ENCODE measurements at regions not wholly inside any gene's neighbourhood (a gene's known extent, or its start where the extent isn't known, plus 50 kb on each side); places are given as distances from the start of the nearest gene placed in this dataset.
"Not testable (repeated sequence)": the region's sequence is repeated elsewhere in the genome, so short reads cannot be mapped to it uniquely, and the experiment has no call there.

DNA sequence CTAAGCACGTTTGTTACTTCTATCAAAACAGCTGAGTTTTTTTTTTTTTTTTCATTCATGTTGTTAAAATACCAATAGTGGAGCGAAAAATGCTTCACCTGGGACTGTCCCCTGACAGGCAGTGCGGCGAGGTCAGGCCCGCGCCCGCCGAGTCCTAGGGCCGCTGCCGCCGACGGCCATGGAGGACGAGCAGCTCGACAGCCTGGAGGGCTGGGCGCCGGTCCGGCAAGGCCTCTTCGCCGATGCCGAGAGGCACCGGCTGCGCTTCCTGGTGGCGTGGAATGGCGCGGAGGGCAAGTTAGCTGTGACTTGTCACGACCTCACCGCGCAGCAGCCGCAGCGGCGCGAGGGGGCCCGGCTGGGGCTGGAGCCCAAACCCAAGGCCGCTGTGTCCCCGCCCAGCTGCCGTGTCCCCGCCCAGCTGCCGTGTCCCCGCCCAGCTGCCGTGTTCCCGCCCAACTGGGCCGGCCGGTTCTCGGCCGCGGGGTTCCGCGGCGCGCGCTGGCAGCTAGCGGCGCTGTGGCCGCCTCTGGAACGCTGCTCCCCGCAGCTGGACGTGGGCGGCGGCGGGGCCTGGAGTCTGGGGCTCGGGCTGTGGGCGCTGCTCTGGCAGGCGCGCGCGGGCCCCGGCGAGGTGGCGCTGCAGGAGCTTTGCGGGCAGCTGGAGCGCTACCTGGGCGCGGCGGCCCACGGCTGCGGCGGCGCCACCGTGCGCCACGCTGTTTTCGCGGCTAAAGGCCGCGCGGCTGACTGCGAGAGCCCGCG, 56.7 kb upstream of the GOLGA8R start:
- H3K4me1 Mint-ChIP-seq; H3K27ac Mint-ChIP-seq; H3K4me1 ChIP-seq (ENCODE audit: insufficient read depth, low read length); H3K4me3 Mint-ChIP-seq; H3K9me3 Mint-ChIP-seq; CTCF ChIA-PET; H3K27me3 ChIP-seq (ENCODE audit: insufficient read depth, low read length, poor library complexity, severe bottlenecking); H3K4me3 ChIP-seq (ENCODE audit: low read length); H3K36me3 Mint-ChIP-seq; POLR2A ChIA-PET; H3K27me3 Mint-ChIP-seq; H3K9me3 ChIP-seq (ENCODE audit: low read length); H3K27ac ChIP-seq (ENCODE audit: low read depth, low read length); H3K36me3 ChIP-seq (ENCODE audit: insufficient read depth, low read length): not testable (repeated sequence)
- DNase-seq, result peak; percentile 41 to 72 (median 62)

DNA sequence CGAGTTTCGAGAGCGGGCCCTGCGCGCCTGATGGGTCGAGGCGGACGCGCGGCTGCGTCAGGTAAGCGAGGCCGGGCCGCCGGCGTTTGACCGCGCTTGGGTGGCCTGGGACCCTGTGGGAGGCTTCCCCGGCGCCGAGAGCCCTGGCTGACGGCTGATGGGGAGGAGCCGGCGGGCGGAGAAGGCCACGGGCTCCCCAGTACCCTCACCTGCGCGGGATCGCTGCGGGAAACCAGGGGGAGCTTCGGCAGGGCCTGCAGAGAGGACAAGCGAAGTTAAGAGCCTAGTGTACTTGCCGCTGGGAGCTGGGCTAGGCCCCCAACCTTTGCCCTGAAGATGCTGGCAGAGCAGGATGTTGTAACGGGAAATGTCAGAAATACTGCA, 57.3 kb upstream of the GOLGA8R start:
- H3K27me3 Mint-ChIP-seq; H3K27me3 ChIP-seq (ENCODE audit: insufficient read depth, low read length, poor library complexity, severe bottlenecking); H3K27ac Mint-ChIP-seq; DNase-seq; H3K9me3 ChIP-seq (ENCODE audit: low read length); CTCF ChIA-PET; H3K4me1 ChIP-seq (ENCODE audit: insufficient read depth, low read length); H3K4me1 Mint-ChIP-seq; POLR2A ChIA-PET; H3K4me3 Mint-ChIP-seq; H3K36me3 Mint-ChIP-seq; H3K27ac ChIP-seq (ENCODE audit: low read depth, low read length); H3K9me3 Mint-ChIP-seq; H3K36me3 ChIP-seq (ENCODE audit: insufficient read depth, low read length); H3K4me3 ChIP-seq (ENCODE audit: low read length): not testable (repeated sequence)

DNA sequence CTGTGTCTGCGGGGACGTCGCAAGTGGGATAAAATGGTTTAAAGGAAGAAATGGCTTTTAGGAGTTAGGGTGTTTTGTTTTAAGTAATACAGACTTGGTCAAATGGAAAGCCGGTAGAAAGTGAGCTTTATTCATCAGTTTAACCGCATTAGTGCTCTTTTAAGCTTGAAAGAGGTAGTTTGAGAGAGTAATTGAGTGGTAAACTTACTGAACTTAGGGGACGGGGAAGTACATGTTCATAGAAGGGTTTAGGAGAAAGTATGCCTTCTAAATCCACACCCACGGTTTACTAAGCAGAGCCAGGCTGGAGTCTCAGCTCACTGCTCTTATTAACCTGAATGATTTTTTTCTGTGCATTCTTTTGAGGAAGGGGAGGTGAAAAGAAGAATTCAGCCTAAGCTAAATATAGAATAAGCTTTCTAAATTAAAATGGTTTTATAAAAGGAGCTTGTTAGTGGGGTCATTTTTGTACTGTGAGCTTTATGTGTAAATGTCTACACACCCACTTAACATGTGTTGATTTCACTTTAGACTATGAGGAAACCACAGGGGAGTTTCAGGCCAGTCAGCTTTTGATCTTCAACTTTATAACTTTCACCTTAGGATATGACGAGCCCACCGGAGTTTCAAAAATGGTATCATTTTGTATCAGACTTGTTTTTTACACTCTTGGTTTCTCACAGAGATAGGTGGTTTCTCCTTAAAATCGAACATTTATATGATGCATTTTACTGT, 57.9 kb upstream of the GOLGA8R start:
- H3K4me1 Mint-ChIP-seq, H3K9me3 Mint-ChIP-seq: not testable (repeated sequence)

DNA sequence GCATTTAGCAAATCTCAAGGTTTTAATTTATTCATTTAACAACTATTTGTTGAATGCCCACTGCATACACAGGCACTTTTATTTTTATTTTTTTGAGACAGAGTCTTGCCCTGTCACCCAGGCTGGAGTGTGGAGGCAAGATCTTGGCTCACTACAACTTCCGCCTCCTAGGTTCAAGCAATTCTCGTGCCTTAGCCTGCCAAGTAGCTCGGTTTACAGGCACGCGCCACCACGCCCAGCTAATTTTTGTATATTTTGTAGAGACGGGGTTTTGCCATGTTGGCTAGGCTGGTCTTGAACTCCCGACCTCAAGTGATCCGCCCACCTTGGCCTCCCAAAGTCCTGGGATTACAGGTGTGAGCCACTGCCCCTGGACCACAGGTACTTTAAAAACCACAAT, 67.0 kb upstream of the GOLGA8Q start:
- H3K36me3 ChIP-seq (ENCODE audit: insufficient read depth, low read length); CTCF ChIA-PET; H3K27me3 Mint-ChIP-seq; H3K9me3 Mint-ChIP-seq; H3K4me3 Mint-ChIP-seq; H3K4me1 Mint-ChIP-seq; H3K4me1 ChIP-seq (ENCODE audit: insufficient read depth, low read length); H3K27ac ChIP-seq (ENCODE audit: low read depth, low read length); POLR2A ChIA-PET; H3K27me3 ChIP-seq (ENCODE audit: insufficient read depth, low read length, poor library complexity, severe bottlenecking); DNase-seq; H3K4me3 ChIP-seq (ENCODE audit: low read length); H3K27ac Mint-ChIP-seq; H3K9me3 ChIP-seq (ENCODE audit: low read length): not testable (repeated sequence)
- H3K36me3 Mint-ChIP-seq, result peaks cover 0 to 29% (median 4%) of the 10 kb centered on the region in 3 donors

More for the DNA sequence above, 57.9 kb upstream of the GOLGA8R start:
- H3K4me3 ChIP-seq (ENCODE audit: low read length); CTCF ChIA-PET; H3K9me3 ChIP-seq (ENCODE audit: low read length); POLR2A ChIA-PET; H3K27ac Mint-ChIP-seq; H3K27ac ChIP-seq (ENCODE audit: low read depth, low read length); H3K27me3 ChIP-seq (ENCODE audit: insufficient read depth, low read length, poor library complexity, severe bottlenecking); H3K27me3 Mint-ChIP-seq; H3K4me1 ChIP-seq (ENCODE audit: insufficient read depth, low read length); H3K36me3 ChIP-seq (ENCODE audit: insufficient read depth, low read length); H3K4me3 Mint-ChIP-seq; DNase-seq; H3K36me3 Mint-ChIP-seq: not testable (repeated sequence)

DNA sequence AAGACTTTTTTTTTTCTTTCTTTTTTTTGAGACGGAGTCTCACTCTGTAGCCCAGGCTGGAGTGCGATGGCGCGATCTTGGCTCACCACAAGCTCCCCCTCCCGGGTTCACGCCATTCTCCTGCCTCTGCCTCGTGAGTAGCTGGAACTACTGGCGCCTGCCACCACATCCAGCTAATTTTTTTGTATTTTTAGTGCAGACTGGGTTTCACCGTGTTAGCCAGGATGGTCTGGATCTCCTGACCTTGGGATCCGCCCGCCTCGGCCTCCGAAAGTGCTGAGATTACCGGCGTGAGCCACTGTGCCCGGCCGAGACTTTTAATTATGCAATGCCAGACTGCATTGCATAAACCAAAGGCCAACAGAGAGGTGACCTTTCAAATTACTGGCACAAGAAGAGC, 62.6 kb upstream of the GOLGA8Q start:
- H3K27ac ChIP-seq (ENCODE audit: low read depth, low read length); H3K27me3 ChIP-seq (ENCODE audit: insufficient read depth, low read length, poor library complexity, severe bottlenecking); H3K9me3 Mint-ChIP-seq; H3K27me3 Mint-ChIP-seq; DNase-seq; H3K4me1 Mint-ChIP-seq; H3K9me3 ChIP-seq (ENCODE audit: low read length); H3K27ac Mint-ChIP-seq; H3K36me3 ChIP-seq (ENCODE audit: insufficient read depth, low read length); H3K4me1 ChIP-seq (ENCODE audit: insufficient read depth, low read length); H3K4me3 Mint-ChIP-seq; POLR2A ChIA-PET; H3K4me3 ChIP-seq (ENCODE audit: low read length); CTCF ChIA-PET: not testable (repeated sequence)
- H3K36me3 Mint-ChIP-seq, result peaks cover 0 to 28% (median 4%) of the 10 kb centered on the region in 3 donors

DNA sequence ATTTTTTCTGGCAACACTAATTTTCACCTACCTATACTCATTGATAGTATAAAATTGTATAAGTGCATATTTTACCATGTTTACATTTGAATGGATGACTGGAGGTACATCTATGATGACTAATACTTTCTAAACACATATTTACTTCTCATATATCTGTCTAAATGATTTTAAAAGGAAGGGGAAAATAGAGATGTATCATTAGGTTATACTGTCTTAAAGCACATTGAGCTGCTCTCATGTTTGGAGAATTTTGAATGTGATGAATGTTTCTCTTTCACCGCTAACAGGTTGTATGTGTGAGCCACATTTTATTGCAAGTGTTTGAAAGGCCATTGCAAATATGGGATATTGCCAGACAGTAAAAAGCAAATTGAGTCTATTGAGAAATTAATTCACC, 61.5 kb upstream of the GOLGA8Q start:
- H3K9me3 ChIP-seq (ENCODE audit: low read length); H3K27ac Mint-ChIP-seq; H3K9me3 Mint-ChIP-seq; H3K27me3 Mint-ChIP-seq; H3K36me3 ChIP-seq (ENCODE audit: insufficient read depth, low read length); H3K4me1 ChIP-seq (ENCODE audit: insufficient read depth, low read length); CTCF ChIA-PET; H3K4me3 ChIP-seq (ENCODE audit: low read length); H3K27ac ChIP-seq (ENCODE audit: low read depth, low read length); H3K27me3 ChIP-seq (ENCODE audit: insufficient read depth, low read length, poor library complexity, severe bottlenecking); H3K4me3 Mint-ChIP-seq; POLR2A ChIA-PET; DNase-seq; H3K4me1 Mint-ChIP-seq: not testable (repeated sequence)
- peaks cover 0 to 23% (median 4%) of the 10 kb centered on the region in 3 donors for H3K36me3 Mint-ChIP-seq

DNA sequence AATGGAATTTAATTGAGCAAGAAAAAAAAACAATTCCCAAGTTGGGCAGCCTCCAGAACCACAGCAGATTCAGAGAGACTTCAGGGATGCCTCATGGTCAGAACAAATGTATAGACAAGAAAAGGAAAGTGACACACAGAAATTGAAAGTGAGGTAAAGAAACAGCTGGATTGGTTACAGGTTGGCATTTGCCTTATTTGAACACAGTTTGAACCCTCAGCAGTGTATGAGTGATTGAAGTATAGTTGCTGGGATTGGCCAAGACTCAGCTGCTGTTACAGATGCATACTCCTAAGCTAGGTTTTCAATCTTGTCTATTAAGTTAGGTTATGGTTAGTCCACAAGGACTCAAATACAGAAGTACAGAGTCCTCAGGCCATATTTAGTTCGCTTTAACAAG, 57.9 kb upstream of the GOLGA8Q start:
- CTCF ChIA-PET; H3K36me3 ChIP-seq (ENCODE audit: insufficient read depth, low read length); H3K27ac Mint-ChIP-seq: not testable (repeated sequence)

DNA sequence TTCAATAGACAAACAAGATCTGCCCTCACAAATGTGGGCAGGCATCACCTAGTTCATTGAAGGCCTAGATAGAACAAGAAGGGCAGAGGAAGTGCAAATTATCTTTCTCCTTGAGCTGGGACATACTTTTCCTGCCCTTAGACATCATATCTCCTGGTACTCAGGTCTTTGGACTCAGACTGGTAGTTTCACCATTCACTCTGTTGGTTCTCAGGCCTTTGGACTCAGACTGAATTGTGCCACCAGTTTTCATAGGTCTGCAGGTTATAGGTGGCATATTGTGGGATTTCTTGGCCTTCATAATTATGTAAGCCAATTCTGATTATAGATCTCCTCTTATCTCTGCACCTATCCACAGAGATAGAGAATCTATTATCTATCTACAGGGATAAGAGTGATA, 54.6 kb upstream of the GOLGA8Q start:
- POLR2A ChIA-PET, H3K9me3 Mint-ChIP-seq, H3K27me3 Mint-ChIP-seq: not testable (repeated sequence)

More for the DNA sequence above, 57.9 kb upstream of the GOLGA8Q start:
- H3K4me3 ChIP-seq (ENCODE audit: low read length); H3K4me1 ChIP-seq (ENCODE audit: insufficient read depth, low read length); H3K27me3 ChIP-seq (ENCODE audit: insufficient read depth, low read length, poor library complexity, severe bottlenecking); H3K27me3 Mint-ChIP-seq; H3K9me3 ChIP-seq (ENCODE audit: low read length); H3K27ac ChIP-seq (ENCODE audit: low read depth, low read length); POLR2A ChIA-PET; H3K4me1 Mint-ChIP-seq; H3K9me3 Mint-ChIP-seq; H3K4me3 Mint-ChIP-seq; H3K36me3 Mint-ChIP-seq; DNase-seq: not testable (repeated sequence)

More for the DNA sequence above, 54.6 kb upstream of the GOLGA8Q start:
- H3K36me3 ChIP-seq (ENCODE audit: insufficient read depth, low read length); H3K9me3 ChIP-seq (ENCODE audit: low read length); DNase-seq; H3K36me3 Mint-ChIP-seq; H3K27me3 ChIP-seq (ENCODE audit: insufficient read depth, low read length, poor library complexity, severe bottlenecking); H3K27ac Mint-ChIP-seq; H3K4me1 Mint-ChIP-seq; CTCF ChIA-PET; H3K27ac ChIP-seq (ENCODE audit: low read depth, low read length); H3K4me1 ChIP-seq (ENCODE audit: insufficient read depth, low read length); H3K4me3 Mint-ChIP-seq; H3K4me3 ChIP-seq (ENCODE audit: low read length): not testable (repeated sequence)
